ENCODE measurements at regions not wholly inside any gene's neighbourhood (a gene's known extent, or its start where the extent isn't known, plus 50 kb on each side); places are given as distances from the start of the nearest gene placed in this dataset.

DNA sequence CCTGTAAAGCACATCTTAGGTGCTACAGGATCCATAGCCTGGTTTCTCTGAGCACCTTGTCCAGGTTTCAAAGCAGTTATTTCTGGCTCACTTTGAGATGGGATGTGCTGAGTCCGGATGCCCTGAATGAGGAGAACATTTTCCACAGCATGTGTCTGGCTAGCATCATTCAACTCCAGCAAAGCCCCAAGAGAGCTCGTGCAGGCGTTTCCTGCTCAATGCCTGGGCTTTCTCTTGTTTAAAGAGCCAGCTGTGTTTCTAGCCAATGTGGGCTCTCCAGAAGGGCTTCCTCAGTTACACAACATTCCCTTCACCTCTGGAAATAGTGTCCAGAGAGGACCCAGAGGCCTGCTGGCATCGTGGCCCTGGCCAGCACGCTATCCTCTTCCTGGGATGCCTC is 411.7 kb downstream of the DMAC1 start:
- TF ChIP-seq GATA3 (IDR thresholded peaks at IDR 0.05; ENCODE audit: low read depth, low read length) (no peak), GATA2 (IDR thresholded peaks at IDR 0.05; ENCODE audit: low read depth, low read length) (no peak)

DNA sequence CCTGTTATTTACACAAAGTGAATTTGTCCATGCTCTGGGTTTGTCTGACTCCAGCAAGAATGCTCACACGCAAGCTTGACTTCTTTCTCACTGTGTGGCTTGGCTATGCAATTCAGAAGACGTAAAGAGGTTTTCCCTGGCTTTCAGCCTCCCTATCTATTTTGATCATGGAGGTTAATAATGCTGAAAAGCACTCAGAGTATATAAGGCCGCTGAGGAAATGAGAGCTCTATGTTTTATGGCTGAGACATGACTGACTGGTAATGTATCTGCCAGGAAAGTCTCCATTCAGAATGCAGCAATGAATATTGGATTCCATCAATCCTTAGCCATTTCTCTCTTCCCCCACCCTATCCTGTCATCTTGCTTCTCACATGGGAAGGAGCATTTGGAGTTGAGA is 417.3 kb downstream of the DMAC1 start:
- TF ChIP-seq GATA2 (IDR thresholded peaks at IDR 0.05; ENCODE audit: low read depth, low read length) = no peak
- TF ChIP-seq GATA3 (IDR thresholded peaks at IDR 0.05; ENCODE audit: low read depth, low read length) = no peak

DNA sequence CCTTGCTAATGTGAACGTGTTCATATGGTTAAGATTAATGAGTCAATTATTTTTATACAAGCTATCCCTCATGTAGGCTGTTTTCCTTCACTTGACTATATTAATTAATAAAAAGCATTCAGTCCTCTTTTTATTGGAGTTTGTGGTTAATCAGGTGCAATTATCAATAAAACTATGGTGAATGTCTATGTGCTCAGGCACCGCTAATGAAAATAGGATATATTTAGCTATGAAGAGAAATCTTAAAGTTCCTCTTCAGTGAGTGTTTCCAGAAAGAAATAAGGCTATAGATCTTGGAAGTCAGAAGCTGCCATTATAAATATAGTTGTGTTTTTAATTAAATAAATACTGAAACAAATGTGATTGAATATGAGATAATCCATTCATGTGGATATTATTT is 422.1 kb downstream of the DMAC1 start:
- TF ChIP-seq GATA3 (IDR thresholded peaks at IDR 0.05; ENCODE audit: low read depth, low read length) = no peak
- TF ChIP-seq GATA2 (IDR thresholded peaks at IDR 0.05; ENCODE audit: low read depth, low read length) = no peak

DNA sequence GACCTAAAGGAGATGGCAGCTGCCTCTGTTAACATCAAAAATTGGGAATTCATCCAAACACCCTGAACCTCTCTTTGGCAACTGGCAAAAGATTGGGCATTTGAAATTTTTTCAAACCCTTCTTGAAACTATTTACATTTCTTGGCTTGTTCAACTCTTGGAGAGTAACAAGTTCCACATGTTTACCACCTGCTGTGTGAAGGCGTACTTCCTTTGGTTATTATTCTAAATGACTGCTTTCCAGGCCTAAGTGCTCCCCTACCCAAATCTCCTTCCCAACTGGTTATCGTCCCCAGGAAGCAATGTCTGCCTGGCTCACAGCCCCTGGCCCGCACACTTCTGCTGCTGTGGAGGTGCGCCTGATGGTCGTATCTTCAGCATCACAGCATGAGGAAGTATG is 422.7 kb downstream of the DMAC1 start:
- TF ChIP-seq GATA2 (IDR thresholded peaks at IDR 0.05; ENCODE audit: low read depth, low read length) (no peak), GATA3 (IDR thresholded peaks at IDR 0.05; ENCODE audit: low read depth, low read length) (no peak)

DNA sequence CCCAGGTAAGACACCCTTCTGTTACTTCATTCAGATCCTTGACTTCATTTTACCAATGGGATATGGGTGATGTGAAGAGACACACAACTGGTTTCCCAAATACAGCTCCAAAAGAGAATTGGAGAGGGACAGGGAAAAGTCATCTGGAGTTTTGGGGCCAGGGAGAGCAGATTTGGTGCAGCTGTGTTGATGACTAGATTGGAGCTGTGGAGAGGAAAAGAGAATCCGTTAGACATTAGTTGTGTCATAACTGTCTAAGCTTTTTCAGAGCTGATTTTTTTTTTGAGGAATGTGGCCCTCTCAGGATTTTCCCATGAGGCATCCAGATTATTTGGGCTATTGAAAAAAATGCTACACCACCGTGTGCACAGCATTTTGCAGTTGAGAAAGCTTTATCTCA is 423.4 kb downstream of the DMAC1 start:
- TF ChIP-seq GATA2 (IDR thresholded peaks at IDR 0.05; ENCODE audit: low read depth, low read length) (no peak), GATA3 (IDR thresholded peaks at IDR 0.05; ENCODE audit: low read depth, low read length) (no peak)

DNA sequence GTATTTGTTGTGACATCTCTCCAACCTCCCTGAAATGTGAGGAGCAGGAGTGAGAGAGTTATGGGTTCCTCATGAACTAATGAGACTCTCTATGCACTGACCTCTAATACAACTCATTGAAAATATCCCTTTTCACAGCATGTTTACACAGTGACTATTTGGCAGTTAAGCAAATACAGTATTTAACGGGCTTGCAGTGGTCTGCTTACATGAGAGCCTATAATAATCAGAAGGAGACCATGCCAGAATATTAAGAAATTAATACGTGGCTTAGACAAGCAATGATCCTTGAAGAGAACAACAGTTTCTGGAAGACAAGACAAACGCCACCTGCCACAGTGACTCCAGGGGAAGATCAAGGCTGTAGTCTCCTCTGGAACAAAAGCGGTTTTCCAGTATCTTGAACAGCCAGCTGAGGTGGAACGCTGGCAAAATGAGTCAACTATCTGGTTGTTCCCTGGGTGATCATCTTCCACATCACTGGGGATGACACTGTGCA is 424.5 kb downstream of the DMAC1 start:
- TF ChIP-seq GATA3 (IDR thresholded peaks at IDR 0.05; ENCODE audit: low read depth, low read length) = no peak

DNA sequence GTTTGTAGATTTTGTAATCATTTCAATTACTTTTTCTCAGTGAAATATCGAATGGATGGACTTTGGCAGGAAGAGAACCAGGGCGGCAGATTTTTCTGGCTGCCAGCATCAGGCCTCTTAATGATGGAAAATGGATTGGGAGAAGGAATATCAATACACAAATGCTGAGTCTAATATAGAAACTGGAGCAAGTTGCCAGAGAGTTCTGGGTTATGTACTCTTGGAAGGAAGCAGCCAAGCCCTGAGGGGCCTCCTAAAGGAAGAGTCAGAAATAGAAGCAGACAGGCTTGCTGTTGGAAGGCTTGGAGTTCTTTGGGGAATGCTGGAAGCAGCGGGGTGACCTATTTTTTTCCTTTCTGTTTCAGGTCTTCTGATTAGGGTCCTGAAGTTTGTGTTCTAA is 428.6 kb downstream of the DMAC1 start:
- no peak for TF ChIP-seq GATA2 (IDR thresholded peaks at IDR 0.05; ENCODE audit: low read depth, low read length)
- no peak for TF ChIP-seq GATA3 (IDR thresholded peaks at IDR 0.05; ENCODE audit: low read depth, low read length)

DNA sequence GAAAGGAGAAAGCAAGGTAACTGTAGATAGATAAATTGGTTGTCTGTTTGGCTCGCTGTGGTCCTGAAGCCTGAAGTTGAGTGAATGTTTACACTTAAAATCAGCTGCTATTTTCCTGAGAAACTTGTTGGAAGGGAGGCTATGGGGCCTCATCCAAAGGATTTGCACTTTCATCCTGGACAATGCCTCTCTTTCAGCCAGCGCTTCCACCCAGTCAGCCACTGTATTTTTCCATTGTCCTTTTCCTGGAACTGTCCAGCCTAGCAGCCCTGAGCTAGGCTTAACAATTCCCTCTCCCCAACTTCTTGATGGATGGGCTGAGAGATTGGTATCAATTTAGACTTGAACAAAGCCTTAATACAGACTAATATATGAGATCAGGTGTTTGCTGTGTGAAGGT is 429.2 kb downstream of the DMAC1 start:
- TF ChIP-seq GATA3 (IDR thresholded peaks at IDR 0.05; ENCODE audit: low read depth, low read length) (no peak), GATA2 (IDR thresholded peaks at IDR 0.05; ENCODE audit: low read depth, low read length) (no peak)

DNA sequence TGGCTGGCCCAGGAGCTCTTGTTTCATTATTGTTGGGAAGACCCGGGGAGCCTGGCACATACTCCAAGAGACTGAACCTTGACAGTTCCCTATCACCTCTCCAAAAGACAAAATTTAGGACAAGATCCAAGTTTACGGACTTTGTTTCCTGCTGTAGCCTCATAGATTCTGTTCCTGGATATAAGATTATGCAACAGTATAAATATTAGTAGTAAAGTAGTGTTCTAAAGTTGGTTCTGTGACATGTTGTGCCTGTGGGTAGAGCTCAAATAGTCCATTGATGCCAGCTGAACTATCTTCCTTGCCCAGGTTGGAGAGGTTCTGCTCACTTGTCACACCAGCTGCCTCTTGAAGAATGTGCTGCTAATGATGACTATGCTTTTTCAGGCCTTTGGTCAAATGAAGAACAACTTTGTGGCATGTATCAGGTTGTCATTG is 430.2 kb downstream of the DMAC1 start:
- TF ChIP-seq GATA3 (IDR thresholded peaks at IDR 0.05; ENCODE audit: low read depth, low read length) (no peak), GATA2 (IDR thresholded peaks at IDR 0.05; ENCODE audit: low read depth, low read length) (no peak)

DNA sequence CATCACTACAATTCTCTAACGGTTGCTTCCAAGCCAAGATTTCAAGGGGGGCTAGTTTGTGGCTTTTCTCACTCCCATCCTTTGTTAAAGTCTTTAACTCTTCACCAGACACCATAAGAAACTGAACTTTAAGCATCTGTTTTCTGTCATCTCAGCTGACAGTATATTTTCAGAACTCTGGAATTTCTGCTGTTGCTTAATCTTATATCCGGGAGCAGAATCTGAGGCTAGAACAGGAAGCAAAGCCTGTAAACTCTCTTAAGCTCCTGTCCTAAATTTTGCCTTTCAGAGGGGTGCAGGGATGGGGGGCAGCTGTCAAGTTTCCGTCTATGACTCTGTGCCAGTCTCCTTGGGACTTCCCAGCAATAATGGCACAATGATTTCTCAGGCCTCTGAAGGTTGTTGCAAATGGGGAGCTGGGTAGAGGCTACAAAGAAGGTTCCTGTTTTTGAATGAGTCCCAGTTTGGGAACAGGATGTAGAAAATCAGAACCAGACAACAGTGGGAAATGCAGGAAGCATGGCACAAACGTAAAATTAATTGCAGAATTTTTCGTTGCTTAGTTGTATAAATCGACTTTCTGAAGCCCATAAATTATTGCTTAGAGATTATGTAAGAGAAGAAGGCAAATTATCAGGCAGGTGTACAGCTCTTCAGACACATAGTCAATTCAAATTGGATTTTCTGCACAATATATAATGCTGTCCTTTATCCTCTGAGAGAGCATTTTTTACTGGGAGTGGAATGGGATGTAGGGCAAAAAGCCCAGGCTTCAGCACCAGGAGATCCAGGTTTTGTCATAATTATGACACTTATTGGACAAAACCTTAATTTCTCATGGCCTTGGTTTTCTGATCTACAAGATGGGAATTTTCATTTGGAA is 430.9 kb downstream of the DMAC1 start:
- no peak for TF ChIP-seq GATA2 (IDR thresholded peaks at IDR 0.05; ENCODE audit: low read depth, low read length)

DNA sequence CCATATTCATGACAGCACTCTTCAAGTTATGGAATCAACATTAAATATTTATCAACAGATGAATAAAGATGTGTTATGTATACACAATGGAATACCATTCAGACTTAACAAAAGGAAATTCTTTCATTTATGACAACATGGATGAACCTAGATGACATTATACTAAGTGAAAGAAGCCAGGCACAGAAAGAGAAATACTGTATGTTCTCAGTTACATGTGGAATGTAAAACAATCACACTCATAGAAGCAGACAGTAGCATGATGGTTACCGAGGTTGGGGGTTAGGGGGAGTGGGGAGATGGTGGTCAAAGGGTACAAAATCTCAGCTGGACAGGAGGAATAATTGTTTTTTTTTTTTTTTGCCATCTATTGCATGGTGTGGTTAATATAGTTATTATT is 431.9 kb downstream of the DMAC1 start:
- TF ChIP-seq GATA3 (IDR thresholded peaks at IDR 0.05; ENCODE audit: low read depth, low read length) (no peak), GATA2 (IDR thresholded peaks at IDR 0.05; ENCODE audit: low read depth, low read length) (no peak)

DNA sequence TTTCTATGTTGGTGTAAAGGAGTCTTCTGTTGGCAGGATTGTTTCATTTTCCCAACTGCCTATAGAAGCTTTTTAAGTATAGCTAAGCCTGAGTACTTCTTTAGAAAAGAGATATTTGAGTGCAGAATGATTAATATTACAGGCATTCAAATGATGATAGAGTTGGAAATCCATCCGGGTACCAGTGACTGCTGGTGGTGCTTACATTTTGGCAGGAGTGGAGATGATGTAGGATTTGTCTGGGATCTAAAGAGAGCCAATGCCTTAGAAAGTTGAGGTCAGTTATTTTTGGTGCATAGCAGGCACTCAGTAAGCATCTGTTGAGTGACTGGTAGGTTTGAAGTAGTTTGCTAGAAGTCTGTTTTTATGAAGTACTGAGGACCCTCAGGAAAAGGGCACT is 433.5 kb downstream of the DMAC1 start:
- TF ChIP-seq GATA3 (IDR thresholded peaks at IDR 0.05; ENCODE audit: low read depth, low read length) (no peak), GATA2 (IDR thresholded peaks at IDR 0.05; ENCODE audit: low read depth, low read length) (no peak)

DNA sequence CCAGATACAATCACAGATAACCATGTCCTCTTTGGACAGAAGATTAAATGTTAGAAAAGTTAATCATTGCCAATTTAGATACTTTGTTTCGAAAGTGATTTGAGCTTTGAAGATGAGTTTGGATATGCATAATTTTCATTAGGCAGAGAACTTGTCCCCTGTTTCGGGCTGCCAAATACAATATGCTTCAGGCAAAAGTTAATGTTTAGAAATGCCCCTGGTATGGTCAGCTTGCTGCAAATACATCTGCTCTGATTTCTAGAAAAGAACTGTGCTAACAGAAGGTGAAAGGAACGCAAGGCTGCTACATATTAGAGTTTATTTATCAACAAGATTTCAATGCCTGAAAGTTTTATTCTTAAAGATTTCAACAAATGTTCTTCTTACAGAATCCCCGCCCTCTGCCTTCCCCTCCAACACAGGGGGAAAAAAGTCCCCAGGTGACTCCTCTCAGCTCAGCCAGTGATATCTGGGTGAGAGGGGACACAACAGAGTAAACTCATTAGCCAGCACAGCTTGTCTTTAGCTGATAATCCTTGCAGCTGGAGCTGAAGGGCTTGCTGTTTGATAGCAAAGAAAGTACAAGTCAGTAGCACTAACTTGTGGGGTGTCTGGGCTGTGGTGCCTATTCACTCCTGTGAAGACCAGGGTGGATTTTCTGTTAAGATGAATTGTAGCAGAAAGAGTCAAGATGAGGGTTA is 435.7 kb downstream of the DMAC1 start:
- TF ChIP-seq GATA3 (IDR thresholded peaks at IDR 0.05; ENCODE audit: low read depth, low read length) (no peak), GATA2 (IDR thresholded peaks at IDR 0.05; ENCODE audit: low read depth, low read length) (no peak)

DNA sequence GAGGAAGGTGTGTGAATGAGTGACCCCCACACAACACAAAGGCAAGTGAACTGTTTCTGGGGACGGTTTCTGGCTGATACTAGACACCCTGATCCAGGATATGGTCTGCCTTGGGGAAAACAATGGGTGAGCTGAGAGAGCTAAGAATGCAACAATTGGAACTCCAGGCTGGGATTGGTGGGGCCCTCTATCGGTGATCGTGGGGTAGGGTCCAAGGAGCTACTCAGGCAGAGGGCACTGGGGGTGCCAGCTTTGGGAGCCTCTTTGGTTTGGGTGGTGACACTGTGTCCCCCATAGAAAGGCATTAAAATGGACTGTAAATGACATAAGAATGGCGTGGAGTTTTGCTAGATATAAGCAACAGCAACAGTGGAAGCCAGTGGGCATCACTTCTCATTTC is 439.1 kb downstream of the DMAC1 start:
- TF ChIP-seq GATA2 (IDR thresholded peaks at IDR 0.05; ENCODE audit: low read depth, low read length) = no peak
- no peak for TF ChIP-seq GATA3 (IDR thresholded peaks at IDR 0.05; ENCODE audit: low read depth, low read length)

DNA sequence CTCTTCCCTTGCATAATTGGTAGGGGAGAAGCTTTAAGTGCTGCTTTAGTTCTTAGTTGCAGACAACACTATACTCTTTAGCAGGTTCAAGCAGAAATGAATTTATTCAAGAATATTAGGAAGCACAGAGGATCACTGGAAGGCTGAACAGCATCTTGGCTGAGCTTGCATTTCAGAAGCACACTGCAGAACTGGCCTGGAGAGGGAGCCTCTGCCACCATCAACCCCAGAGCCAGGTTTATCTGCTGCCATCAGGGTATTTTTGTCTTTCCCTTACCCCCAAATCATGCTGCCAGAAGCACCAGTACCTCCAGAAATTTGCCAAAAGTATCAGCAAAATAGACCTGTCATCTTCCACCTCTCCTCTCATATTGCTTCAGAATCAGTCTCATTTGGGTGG is 440.7 kb downstream of the DMAC1 start:
- TF ChIP-seq GATA3 (IDR thresholded peaks at IDR 0.05; ENCODE audit: low read depth, low read length) = no peak

Data from SH-SY5Y (cell line).